ENCODE measurements at regions not wholly inside any gene's neighbourhood (a gene's known extent, or its start where the extent isn't known, plus 50 kb on each side); places are given as distances from the start of the nearest gene placed in this dataset.

DNA sequence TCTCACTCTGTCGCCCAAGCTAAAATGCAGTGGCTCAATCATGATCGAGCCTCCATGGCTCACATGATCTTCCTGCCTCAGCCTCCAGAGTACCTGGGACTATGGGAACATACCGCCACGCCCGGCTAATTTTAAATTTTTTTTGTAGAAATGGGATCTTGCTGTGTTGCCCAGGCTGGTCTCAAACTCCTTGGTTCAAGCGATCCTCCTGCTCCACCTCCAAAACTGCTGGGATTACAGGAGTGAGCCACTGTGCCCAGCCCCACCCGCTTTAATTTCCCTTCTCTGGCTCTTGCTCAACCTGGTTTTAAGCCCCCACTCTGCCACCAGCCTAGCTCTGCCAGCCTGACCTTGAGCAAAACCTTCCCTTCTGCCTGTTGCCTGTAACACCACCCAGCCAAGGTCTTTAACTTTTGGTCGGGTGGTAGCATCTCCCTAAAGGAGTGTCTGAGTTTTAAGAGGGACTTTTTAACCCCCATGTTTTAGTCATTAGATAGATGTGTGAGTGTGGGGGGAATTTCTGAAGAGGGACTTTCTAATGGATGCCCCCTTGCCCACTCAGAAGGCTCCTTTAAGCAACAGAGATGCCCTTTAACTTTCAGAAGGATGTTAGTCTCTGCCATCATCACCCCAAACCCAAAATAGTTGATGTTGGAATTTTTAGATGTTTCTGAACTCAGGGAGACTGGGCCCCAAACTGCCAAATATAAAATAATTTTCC, 71.8 kb upstream of the FOXP4 start:
- no peak overlapping the region for H3K4me3 ChIP-seq (ENCODE audit: control insufficient read depth, low read depth, low read length)
- TF ChIP-seq, protein P1, sequence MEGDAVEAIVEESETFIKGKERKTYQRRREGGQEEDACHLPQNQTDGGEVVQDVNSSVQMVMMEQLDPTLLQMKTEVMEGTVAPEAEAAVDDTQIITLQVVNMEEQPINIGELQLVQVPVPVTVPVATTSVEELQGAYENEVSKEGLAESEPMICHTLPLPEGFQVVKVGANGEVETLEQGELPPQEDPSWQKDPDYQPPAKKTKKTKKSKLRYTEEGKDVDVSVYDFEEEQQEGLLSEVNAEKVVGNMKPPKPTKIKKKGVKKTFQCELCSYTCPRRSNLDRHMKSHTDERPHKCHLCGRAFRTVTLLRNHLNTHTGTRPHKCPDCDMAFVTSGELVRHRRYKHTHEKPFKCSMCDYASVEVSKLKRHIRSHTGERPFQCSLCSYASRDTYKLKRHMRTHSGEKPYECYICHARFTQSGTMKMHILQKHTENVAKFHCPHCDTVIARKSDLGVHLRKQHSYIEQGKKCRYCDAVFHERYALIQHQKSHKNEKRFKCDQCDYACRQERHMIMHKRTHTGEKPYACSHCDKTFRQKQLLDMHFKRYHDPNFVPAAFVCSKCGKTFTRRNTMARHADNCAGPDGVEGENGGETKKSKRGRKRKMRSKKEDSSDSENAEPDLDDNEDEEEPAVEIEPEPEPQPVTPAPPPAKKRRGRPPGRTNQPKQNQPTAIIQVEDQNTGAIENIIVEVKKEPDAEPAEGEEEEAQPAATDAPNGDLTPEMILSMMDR (conservative IDR thresholded peaks at IDR 0.05; ENCODE audit: control insufficient read depth, insufficient read depth, low read depth, low read length): no peak
- DNase-seq (ENCODE audit: low read depth): no peak

DNA sequence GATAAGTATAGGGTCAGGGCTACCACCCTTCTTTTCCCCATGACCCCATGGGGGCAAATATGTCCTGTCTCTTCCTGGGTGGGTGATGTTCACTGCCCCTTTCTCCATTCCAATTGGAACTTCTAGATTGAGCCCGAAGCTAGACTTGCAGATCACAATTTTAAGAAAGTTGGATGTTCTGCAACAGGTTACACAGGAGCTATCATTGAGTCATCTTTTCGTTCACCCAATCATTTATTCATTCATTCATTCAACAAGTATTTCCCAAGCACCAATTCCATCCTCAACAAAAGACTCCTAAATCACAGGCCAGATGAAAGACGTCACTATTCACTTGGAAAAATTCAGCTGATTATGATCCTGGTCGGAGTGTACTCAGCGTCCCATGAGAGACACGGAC, 71.0 kb upstream of the FOXP4 start:
- TF ChIP-seq, protein P1 (conservative IDR thresholded peaks at IDR 0.05; ENCODE audit: control insufficient read depth, insufficient read depth, low read depth, low read length): no peak
- no peak overlapping the region for H3K4me3 ChIP-seq (ENCODE audit: control insufficient read depth, low read depth, low read length)

DNA sequence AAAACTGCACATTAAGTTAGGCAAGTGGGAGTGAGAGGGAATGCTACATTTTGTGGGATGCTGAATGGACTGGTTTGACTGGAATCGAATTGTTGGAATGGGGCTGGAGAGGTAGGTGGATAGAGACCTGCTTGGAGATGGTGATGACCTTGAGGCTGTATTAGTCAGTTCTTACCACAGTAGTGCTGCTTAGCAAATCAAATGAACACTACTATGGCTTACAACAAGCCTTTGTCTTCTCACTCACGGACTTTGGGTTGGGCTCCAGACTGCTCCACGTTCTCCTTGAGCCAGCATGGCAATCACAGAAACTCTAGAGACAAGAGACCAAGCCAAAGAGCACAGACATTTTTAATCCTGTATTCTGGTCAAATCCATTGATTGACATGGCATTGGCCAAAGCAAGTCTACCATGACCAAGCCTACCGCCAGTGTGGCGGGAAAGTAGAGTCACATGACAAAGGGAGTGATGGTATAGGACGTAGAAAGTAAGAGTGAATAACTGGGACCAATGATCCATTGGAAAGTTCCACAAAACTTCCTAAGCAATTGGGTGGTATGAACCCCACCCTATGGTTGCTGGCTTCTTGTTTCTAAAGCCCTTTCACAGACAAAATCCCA, 70.3 kb upstream of the FOXP4 start:
- TF ChIP-seq, protein P1 (conservative IDR thresholded peaks at IDR 0.05; ENCODE audit: control insufficient read depth, insufficient read depth, low read depth, low read length): no peak
- DNase-seq (ENCODE audit: low read depth): no peak
- H3K4me3 ChIP-seq (ENCODE audit: control insufficient read depth, low read depth, low read length): no peak overlapping the region

More for the DNA sequence above, 71.0 kb upstream of the FOXP4 start:
- DNase-seq (ENCODE audit: low read depth): no peak

DNA sequence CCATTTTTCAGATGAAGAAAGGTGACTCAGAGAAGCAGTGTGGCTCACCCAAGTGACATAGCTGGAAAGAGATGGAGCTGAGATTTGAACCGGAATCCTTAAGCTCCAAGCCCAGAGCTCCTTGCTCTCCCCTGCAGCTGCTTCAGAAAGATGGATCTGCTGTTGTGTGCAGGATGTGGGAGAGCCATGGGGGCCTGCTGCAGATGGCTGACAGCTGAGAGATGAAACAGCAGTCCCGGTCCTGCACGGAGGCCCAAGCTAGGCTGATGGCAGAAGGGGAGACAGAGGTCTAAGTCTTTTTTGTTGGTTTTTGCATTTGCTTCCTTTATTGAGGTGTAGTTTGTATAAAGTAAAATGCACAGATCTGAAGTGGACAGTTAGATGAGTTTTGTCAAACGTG, 69.8 kb upstream of the FOXP4 start:
- TF ChIP-seq, protein P1 (conservative IDR thresholded peaks at IDR 0.05; ENCODE audit: control insufficient read depth, insufficient read depth, low read depth, low read length): no peak
- no peak for DNase-seq (ENCODE audit: low read depth)
- no peak overlapping the region for H3K4me3 ChIP-seq (ENCODE audit: control insufficient read depth, low read depth, low read length)

DNA sequence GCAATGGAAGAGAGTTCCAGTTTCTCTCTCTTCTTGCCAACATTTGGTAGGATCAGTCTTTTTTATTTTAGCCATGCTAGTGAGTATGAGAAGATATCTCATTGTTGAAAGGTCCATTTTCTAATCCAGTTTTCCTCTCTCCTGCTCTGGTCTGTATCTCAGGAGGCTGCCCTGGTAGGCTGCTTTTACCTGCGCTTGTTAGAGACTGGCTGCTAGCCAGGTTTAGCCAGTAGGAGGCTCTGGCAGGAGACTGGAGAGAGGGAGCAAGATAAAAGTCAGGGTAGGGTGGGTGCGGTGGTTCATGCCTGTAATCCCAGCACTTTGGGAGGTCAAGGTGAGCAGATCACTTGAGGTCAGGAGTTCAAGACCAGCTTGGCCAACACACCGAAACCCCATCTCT, 68.6 kb upstream of the FOXP4 start:
- DNase-seq (ENCODE audit: low read depth): no peak
- H3K4me3 ChIP-seq (ENCODE audit: control insufficient read depth, low read depth, low read length): no peak overlapping the region
- TF ChIP-seq, protein P1 (conservative IDR thresholded peaks at IDR 0.05; ENCODE audit: control insufficient read depth, insufficient read depth, low read depth, low read length): no peak

DNA sequence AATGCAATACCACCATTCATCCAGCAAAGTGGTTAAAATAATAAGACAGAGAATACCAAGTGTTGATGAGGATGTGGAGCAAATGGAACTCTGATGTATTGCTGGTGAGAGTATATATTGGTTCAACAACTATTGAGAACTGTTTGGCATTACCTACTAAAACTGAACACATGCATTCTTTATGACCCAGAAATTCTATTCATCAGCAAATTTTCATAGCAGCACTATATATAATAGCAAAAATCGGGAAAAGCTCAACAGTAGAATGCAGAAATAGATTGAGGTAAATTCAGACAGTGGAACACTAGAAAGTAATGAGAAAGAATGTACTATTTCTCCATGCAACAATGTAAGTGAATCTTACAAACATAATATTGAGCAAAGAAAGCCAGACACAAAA, 62.2 kb upstream of the FOXP4 start:
- no peak overlapping the region for H3K4me3 ChIP-seq (ENCODE audit: control insufficient read depth, low read depth, low read length)
- TF ChIP-seq, protein P1 (conservative IDR thresholded peaks at IDR 0.05; ENCODE audit: control insufficient read depth, insufficient read depth, low read depth, low read length): no peak
- no peak for DNase-seq (ENCODE audit: low read depth)
